PC-3 (cell line): ENCODE measurements at regions not wholly inside any gene's neighbourhood (a gene's known extent, or its start where the extent isn't known, plus 50 kb on each side); places are given as distances from the start of the nearest gene placed in this dataset.
"Not testable (repeated sequence)": the region's sequence is repeated elsewhere in the genome, so short reads cannot be mapped to it uniquely, and the experiment has no call there.

Experiments used
- ATAC-seq: fragments of 200-7000 bp; cut with Tn5 transposase; 2 replicates; pipeline ENCODE4 v1.9.1; 2020; ENCODE audit warnings: mild to moderate bottlenecking, moderate library complexity
- BruUV-seq: library from RNA; stranded (reverse); fragments of 400-500 nt; replicated peaks from 2 replicates; lab custom pipeline; 2021; lab: Mats Ljungman, UMichigan
- CTCF ChIA-PET: fragments of 300-600 bp; sonication (Branson Sonifier 250); formaldehyde crosslinking; loops from one replicate; lab custom pipeline; 2022; ENCODE audit warnings: antibody characterized with exemption; lab: Charles Lee
- POLR2A ChIA-PET: fragments of 300-600 bp; sonication (Branson Sonifier 250); formaldehyde crosslinking; loops from one replicate; lab custom pipeline; 2022; ENCODE audit warnings: antibody characterized with exemption; ENCODE audit not compliant: unreplicated experiment; lab: Charles Lee
- DNase-seq: peaks from one replicate; pipeline ENCODE4 v3.0.0-alpha.2; 2015
- H2AFZ ChIP-seq: fragments of 300-600 bp; sonication (generic); 2 replicates; pipeline ENCODE4 v1.6.0; 2016; ENCODE audit warnings: antibody characterized with exemption, low read length
- H3F3A ChIP-seq: fragments of 300-600 bp; sonication (generic); one replicate; pipeline ENCODE4 v1.6.0; 2017; ENCODE audit warnings: antibody characterized with exemption, low read length, control low read depth, mild to moderate bottlenecking; ENCODE audit not compliant: unreplicated experiment
- H3K27ac ChIP-seq: fragments of 300-600 bp; sonication (generic); 2 replicates; pipeline ENCODE4 v1.5.1; 2016; ENCODE audit warnings: mild to moderate bottlenecking, low read length
- H3K27me3 ChIP-seq: fragments of 300-600 bp; sonication (generic); 2 replicates; pipeline ENCODE4 v1.6.1; 2016; ENCODE audit warnings: low read length, mixed read lengths
- H3K36me3 ChIP-seq: fragments of 300-600 bp; sonication (generic); 2 replicates; pipeline ENCODE4 v1.6.1; 2016; ENCODE audit warnings: low read depth, mixed run types, low read length, mixed read lengths
- H3K4me1 ChIP-seq: fragments of 300-600 bp; sonication (generic); 2 replicates; pipeline ENCODE4 v1.5.1; 2016; ENCODE audit warnings: low read length; ENCODE audit not compliant: insufficient read depth
- H3K4me2 ChIP-seq: fragments of 300-600 bp; sonication (generic); 2 replicates; pipeline ENCODE4 v1.6.0; 2016; ENCODE audit warnings: low read length
- H3K4me3 ChIP-seq: fragments of 300-600 bp; sonication (generic); 2 replicates; pipeline ENCODE4 v1.5.1; 2016; ENCODE audit warnings: mild to moderate bottlenecking, low read length, mixed read lengths
- H3K79me2 ChIP-seq: fragments of 300-600 bp; sonication (generic); 2 replicates; pipeline ENCODE4 v1.6.1; 2017; ENCODE audit warnings: low read length, mixed read lengths
- H3K9ac ChIP-seq: fragments of 300-600 bp; sonication (generic); 2 replicates; pipeline ENCODE4 v1.6.0; 2016; ENCODE audit warnings: mild to moderate bottlenecking, low read length
- H3K9me2 ChIP-seq: fragments of 300-600 bp; sonication (generic); replicated peaks from 2 replicates; pipeline ENCODE4 v1.6.1; 2016; ENCODE audit warnings: mixed run types, low read length, mixed read lengths
- H3K9me3 ChIP-seq: fragments of 300-600 bp; sonication (generic); 2 replicates; pipeline ENCODE4 v1.6.1; 2016; ENCODE audit warnings: low read length, mixed read lengths
- H4K20me1 ChIP-seq: fragments of 300-600 bp; sonication (generic); 2 replicates; pipeline ENCODE4 v1.6.1; 2016; ENCODE audit warnings: low read length, mixed read lengths
- EZH2 ChIP-seq: fragments of 300-600 bp; sonication (generic); IDR thresholded peaks from one replicate; pipeline ENCODE4 v1.6.1; 2017; ENCODE audit warnings: antibody characterized with exemption, mild to moderate bottlenecking, low read length; ENCODE audit not compliant: unreplicated experiment
- EZH2phosphoT487 ChIP-seq: fragments of 300-600 bp; sonication (generic); IDR thresholded peaks from 2 replicates; pipeline ENCODE4 v1.6.1; 2018; ENCODE audit warnings: mild to moderate bottlenecking, antibody characterized with exemption, low read length, borderline replicate concordance
- intact Hi-C: fragments of 100-400 bp; cut with micrococcal nuclease; formaldehyde crosslinking; loops from 2 replicates; pipeline ENCODE4 v1.9.0; 2023
- TF ChIP-seq, protein P1 (sequence below): fragments of 300-600 bp; sonication (generic); conservative IDR thresholded peaks from 2 replicates; pipeline ENCODE4 v1.5.1; 2017; ENCODE audit warnings: antibody characterized with exemption, low read depth, mild to moderate bottlenecking, low read length

DNA sequence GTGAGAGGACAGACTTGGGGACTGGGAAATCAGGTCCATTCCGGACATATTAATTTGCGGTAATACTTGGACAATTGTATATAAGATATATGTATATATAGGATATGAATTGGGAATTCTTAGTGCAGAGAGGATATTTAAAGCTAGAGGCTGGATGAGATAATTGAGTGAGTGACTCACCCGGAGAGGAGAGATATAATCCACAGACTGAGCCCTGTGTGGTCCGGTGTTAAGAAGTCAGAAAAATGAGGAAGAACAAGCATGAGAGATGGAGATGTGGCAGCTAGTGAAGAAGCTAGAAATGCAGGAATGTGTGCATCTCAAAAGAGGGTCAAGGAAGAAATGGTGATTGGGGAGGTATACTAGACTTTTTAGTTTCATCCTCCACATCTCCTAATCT is 336.2 kb downstream of the SLC7A11 start:
- no peak overlapping the region for H3K4me2 ChIP-seq
- H3K9me3 ChIP-seq: no peaks in the 10 kb centered on the region
- no peak overlapping the region for H3K27ac ChIP-seq
- H3K4me1 ChIP-seq: no peaks in the 10 kb centered on the region
- ChIA-PET CTCF (no interaction called here), POLR2A (no interaction called here)
- no TSS peak for BruUV-seq
- ATAC-seq: no peak
- H3K9ac ChIP-seq: no peak overlapping the region
- no peak overlapping the region for H2AFZ ChIP-seq
- no peak for DNase-seq
- TF ChIP-seq, protein P1, sequence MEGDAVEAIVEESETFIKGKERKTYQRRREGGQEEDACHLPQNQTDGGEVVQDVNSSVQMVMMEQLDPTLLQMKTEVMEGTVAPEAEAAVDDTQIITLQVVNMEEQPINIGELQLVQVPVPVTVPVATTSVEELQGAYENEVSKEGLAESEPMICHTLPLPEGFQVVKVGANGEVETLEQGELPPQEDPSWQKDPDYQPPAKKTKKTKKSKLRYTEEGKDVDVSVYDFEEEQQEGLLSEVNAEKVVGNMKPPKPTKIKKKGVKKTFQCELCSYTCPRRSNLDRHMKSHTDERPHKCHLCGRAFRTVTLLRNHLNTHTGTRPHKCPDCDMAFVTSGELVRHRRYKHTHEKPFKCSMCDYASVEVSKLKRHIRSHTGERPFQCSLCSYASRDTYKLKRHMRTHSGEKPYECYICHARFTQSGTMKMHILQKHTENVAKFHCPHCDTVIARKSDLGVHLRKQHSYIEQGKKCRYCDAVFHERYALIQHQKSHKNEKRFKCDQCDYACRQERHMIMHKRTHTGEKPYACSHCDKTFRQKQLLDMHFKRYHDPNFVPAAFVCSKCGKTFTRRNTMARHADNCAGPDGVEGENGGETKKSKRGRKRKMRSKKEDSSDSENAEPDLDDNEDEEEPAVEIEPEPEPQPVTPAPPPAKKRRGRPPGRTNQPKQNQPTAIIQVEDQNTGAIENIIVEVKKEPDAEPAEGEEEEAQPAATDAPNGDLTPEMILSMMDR: no peak
- TF ChIP-seq EZH2 (no peak), EZH2phosphoT487 (no peak)
- no peaks in the 10 kb centered on the region for H3K27me3 ChIP-seq
- no peaks in the 10 kb centered on the region for H3F3A ChIP-seq
- H3K79me2 ChIP-seq: no peaks in the 10 kb centered on the region
- H4K20me1 ChIP-seq: no peaks in the 10 kb centered on the region
- intact Hi-C loops: no loop called here
- no peak overlapping the region for H3K4me3 ChIP-seq
- no peaks in the 10 kb centered on the region for H3K36me3 ChIP-seq
- H3K9me2 ChIP-seq: no peaks in the 10 kb centered on the region

DNA sequence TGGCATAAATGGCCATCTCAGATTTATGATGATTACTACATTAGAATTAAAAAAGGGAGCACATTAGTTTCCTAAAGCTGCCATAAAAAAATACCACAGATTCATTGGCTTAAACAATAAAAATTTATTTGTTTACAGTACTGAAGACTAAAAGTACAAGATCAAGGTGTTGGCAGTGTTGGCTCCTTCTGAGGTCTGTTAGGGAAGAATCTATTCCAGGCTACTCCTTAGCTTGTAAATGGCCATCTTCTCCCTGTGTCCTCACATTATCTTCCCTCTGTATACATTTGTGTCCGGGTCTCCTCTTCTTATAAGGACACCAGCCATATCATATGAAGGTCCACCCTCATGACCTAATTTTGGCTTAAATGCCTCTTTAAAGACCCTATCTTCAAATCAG is 341.0 kb downstream of the SLC7A11 start:
- H3K9me2 ChIP-seq: no peaks in the 10 kb centered on the region
- no peak overlapping the region for H3K27ac ChIP-seq
- intact Hi-C loops: no loop called here
- ChIA-PET CTCF (no interaction called here), POLR2A (no interaction called here)
- no peaks in the 10 kb centered on the region for H3K4me1 ChIP-seq
- no peak overlapping the region for H3K4me3 ChIP-seq
- H3K4me2 ChIP-seq: no peak overlapping the region
- TF ChIP-seq EZH2: no peak
- no TSS peak for BruUV-seq
- H3K9me3 ChIP-seq: no peaks in the 10 kb centered on the region
- DNase-seq (no peak), ATAC-seq (peak; percentile 48; the same call in 1 of the 2 replicates)
- H2AFZ ChIP-seq: no peak overlapping the region
- no peaks in the 10 kb centered on the region for H3F3A ChIP-seq
- H4K20me1 ChIP-seq: no peaks in the 10 kb centered on the region
- no peaks in the 10 kb centered on the region for H3K27me3 ChIP-seq
- H3K36me3 ChIP-seq: no peaks in the 10 kb centered on the region
- H3K9ac ChIP-seq: no peak overlapping the region
- H3K79me2 ChIP-seq: no peaks in the 10 kb centered on the region

DNA sequence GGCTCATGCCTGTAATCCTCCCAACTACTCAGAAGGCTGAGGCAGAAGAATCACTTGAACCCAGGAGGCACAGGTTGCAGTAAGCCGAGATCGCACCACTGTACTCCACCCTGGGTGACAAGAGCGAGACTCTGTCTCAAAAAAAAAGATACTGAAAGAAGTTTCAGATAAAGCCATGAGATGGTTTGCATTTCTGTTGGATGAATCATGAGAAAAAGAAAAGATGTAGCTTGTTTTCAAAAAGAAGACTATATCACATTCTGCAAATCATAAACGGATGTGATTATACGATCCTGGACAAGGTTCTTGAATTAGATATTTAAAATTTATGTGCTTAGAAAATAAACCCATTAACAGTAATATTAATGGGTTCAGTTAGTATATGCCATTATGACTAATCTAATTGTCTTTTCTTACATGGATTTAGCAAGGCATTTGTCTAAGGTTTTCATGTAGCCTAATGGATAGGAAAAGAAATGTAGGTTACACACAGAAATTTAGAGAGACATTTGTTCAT is 345.9 kb downstream of the SLC7A11 start:
- CTCF ChIA-PET: no interaction called here
- no peak overlapping the region for H3K4me3 ChIP-seq
- no peaks in the 10 kb centered on the region for H3F3A ChIP-seq
- no TSS peak for BruUV-seq
- H3K36me3 ChIP-seq: no peaks in the 10 kb centered on the region
- POLR2A ChIA-PET: no interaction called here
- no peak overlapping the region for H3K27ac ChIP-seq
- intact Hi-C loops: no loop called here
- TF ChIP-seq EZH2phosphoT487: no peak
- ATAC-seq: no peak
- H3K9me2 ChIP-seq: no peaks in the 10 kb centered on the region
- H3K4me2 ChIP-seq: no peak overlapping the region
- H2AFZ ChIP-seq: no peak overlapping the region
- no peak for DNase-seq
- peaks cover 10% of the 10 kb centered on the region; the same call in 1 of the 2 replicates for H3K4me1 ChIP-seq
- H3K9me3 ChIP-seq: no peaks in the 10 kb centered on the region
- H3K79me2 ChIP-seq: no peaks in the 10 kb centered on the region
- H3K9ac ChIP-seq: no peak overlapping the region
- H4K20me1 ChIP-seq: no peaks in the 10 kb centered on the region
- H3K27me3 ChIP-seq: no peaks in the 10 kb centered on the region

DNA sequence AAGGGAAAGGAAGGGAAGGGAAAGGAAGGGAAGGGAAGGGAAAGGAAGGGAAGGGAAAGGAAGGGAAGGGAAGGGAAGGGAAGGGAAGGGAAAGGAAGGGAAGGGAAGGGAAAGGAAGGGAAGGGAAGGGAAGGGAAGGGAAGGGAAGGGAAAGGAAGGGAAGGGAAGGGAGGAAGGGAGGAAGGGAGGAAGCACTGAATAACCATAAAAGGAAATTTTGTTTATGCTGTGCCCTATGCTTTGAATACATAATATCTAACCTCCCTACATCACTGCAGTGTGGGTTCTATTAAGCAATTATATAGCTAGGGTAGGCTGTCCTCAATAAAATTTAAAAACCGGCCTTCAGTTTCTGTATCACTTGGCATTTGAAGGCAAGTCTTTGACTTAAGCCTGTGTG is 346.6 kb downstream of the SLC7A11 start:
- H3K27ac ChIP-seq, BruUV-seq, intact Hi-C loops, CTCF ChIA-PET, H3K9me2 ChIP-seq, H3K36me3 ChIP-seq, H2AFZ ChIP-seq, H3F3A ChIP-seq, POLR2A ChIA-PET, H3K4me3 ChIP-seq, H3K9me3 ChIP-seq, H3K4me2 ChIP-seq, H3K79me2 ChIP-seq, ATAC-seq, H3K9ac ChIP-seq, H4K20me1 ChIP-seq, DNase-seq, H3K27me3 ChIP-seq: not testable (repeated sequence)
- H3K4me1 ChIP-seq: peaks cover 10% of the 10 kb centered on the region; the same call in 1 of the 2 replicates
